DND-41 (cell line): ENCODE measurements at regions not wholly inside any gene's neighbourhood (a gene's known extent, or its start where the extent isn't known, plus 50 kb on each side); places are given as distances from the start of the nearest gene placed in this dataset.

Experiments
- EZH2 ChIP-seq: IDR thresholded peaks from 3 replicates; pipeline ENCODE4 v1.6.1; 2012; ENCODE audit warnings: borderline replicate concordance, low read depth, mild to moderate bottlenecking, moderate library complexity, low read length, inconsistent platforms; ENCODE audit not compliant: severe bottlenecking
- TF ChIP-seq, protein P1 (sequence below): IDR thresholded peaks from 2 replicates; pipeline ENCODE4 v1.5.1; 2012; ENCODE audit warnings: borderline replicate concordance, low read length, moderate library complexity, mild to moderate bottlenecking; ENCODE audit not compliant: poor library complexity, severe bottlenecking; ENCODE audit errors: extremely low read depth

DNA sequence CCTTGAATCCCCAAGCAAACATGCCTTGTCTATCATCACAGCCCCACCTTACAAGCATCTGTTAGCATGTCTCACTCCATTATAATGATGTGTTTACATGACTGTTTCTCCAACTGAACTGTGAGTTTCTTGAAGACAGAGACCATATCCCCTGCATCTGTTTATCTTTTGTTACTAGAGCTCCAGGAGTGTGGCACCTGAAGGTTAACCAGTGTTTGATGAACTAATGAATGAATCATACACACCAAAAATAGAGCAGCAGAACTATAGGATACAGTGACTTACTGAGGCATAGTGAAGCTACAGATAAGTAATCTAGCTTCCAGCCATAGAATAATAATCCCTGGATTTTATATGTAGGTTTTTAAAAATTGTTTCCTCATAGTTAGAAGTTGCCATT is 331.0 kb downstream of the PCDH7 start:
- TF ChIP-seq, protein P1, sequence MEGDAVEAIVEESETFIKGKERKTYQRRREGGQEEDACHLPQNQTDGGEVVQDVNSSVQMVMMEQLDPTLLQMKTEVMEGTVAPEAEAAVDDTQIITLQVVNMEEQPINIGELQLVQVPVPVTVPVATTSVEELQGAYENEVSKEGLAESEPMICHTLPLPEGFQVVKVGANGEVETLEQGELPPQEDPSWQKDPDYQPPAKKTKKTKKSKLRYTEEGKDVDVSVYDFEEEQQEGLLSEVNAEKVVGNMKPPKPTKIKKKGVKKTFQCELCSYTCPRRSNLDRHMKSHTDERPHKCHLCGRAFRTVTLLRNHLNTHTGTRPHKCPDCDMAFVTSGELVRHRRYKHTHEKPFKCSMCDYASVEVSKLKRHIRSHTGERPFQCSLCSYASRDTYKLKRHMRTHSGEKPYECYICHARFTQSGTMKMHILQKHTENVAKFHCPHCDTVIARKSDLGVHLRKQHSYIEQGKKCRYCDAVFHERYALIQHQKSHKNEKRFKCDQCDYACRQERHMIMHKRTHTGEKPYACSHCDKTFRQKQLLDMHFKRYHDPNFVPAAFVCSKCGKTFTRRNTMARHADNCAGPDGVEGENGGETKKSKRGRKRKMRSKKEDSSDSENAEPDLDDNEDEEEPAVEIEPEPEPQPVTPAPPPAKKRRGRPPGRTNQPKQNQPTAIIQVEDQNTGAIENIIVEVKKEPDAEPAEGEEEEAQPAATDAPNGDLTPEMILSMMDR = no peak
- TF ChIP-seq EZH2 = no peak
